Ascending aorta (tissue), 2 donors: ENCODE measurements at regions not wholly inside any gene's neighbourhood (a gene's known extent, or its start where the extent isn't known, plus 50 kb on each side); places are given as distances from the start of the nearest gene placed in this dataset.
"Not testable (repeated sequence)": the region's sequence is repeated elsewhere in the genome, so short reads cannot be mapped to it uniquely, and the experiment has no call there.

ENCODE experiments used
- DNase-seq, 2 donors: peaks; one replicate each; pipeline ENCODE4 v3.0.0-alpha.2; 2019; ENCODE audit warnings: low spot score in 2 of 2
- H3K27ac ChIP-seq, 2 donors: fragments of 200-600 bp; sonication (generic); one replicate each; pipeline ENCODE4 v1.5.1; 2016 to 2017; ENCODE audit warnings: mild to moderate bottlenecking in 1 of 2
- H3K27me3 ChIP-seq: fragments of 200-600 bp; sonication (generic); one replicate; pipeline ENCODE4 v1.5.1; 2017
- H3K36me3 ChIP-seq, 2 donors: fragments of 200-600 bp; sonication (generic); one replicate each; pipeline ENCODE4 v1.5.1; 2016
- H3K4me1 ChIP-seq, 2 donors: fragments of 200-600 bp; sonication (generic); one replicate each; pipeline ENCODE4 v1.5.1; 2016 to 2017; ENCODE audit warnings: mild to moderate bottlenecking in 1 of 2
- H3K4me3 ChIP-seq, 2 donors: fragments of 200-600 bp; sonication (generic); one replicate each; pipeline ENCODE4 v1.5.1; 2016 to 2017; ENCODE audit warnings: mild to moderate bottlenecking in 1 of 2
- H3K9me3 ChIP-seq, 2 donors: fragments of 200-600 bp; sonication (generic); one replicate each; pipeline ENCODE4 v1.5.1; 2016
- intact Hi-C: fragments of 100-400 bp; cut with DNase I; formaldehyde crosslinking; loops from one replicate; pipeline ENCODE4 v1.15.1; 2023
- TF ChIP-seq, protein P1 (sequence below), 3 experiments: fragments of 200-600 bp in 2 of 3; fragments of 450-650 bp in 1 of 3; sonication (generic) in 2 of 3; IDR thresholded peaks; one replicate each; pipeline ENCODE4 v1.5.1; 2016 to 2019; ENCODE audit warnings: antibody characterized with exemption in 3 of 3, mild to moderate bottlenecking in 1 of 3, moderate library complexity in 1 of 3

DNA sequence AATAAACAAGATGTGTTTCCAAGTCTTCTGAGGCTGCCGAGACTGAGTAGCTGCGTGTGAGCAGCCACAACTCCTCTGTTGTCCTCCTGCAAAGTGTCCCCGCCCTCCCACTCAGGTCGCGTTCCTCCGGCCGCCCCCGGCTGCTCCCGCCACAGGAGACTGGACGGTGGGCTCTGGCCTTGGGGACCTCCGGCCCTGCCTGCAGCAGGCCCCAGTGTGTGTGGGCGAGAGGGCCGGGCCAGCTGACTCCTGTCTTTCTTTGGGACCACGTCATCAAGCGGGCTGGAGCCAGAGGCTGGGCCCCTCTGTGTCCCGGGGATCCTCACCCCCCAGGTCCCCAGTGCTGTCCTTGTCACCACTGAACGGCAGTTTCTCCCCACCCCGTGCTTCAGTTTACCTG lies 175.3 kb downstream of the NPIPB11 start:
- TF ChIP-seq, protein P1, sequence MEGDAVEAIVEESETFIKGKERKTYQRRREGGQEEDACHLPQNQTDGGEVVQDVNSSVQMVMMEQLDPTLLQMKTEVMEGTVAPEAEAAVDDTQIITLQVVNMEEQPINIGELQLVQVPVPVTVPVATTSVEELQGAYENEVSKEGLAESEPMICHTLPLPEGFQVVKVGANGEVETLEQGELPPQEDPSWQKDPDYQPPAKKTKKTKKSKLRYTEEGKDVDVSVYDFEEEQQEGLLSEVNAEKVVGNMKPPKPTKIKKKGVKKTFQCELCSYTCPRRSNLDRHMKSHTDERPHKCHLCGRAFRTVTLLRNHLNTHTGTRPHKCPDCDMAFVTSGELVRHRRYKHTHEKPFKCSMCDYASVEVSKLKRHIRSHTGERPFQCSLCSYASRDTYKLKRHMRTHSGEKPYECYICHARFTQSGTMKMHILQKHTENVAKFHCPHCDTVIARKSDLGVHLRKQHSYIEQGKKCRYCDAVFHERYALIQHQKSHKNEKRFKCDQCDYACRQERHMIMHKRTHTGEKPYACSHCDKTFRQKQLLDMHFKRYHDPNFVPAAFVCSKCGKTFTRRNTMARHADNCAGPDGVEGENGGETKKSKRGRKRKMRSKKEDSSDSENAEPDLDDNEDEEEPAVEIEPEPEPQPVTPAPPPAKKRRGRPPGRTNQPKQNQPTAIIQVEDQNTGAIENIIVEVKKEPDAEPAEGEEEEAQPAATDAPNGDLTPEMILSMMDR (IDR thresholded peaks at IDR 0.05): no peak

DNA sequence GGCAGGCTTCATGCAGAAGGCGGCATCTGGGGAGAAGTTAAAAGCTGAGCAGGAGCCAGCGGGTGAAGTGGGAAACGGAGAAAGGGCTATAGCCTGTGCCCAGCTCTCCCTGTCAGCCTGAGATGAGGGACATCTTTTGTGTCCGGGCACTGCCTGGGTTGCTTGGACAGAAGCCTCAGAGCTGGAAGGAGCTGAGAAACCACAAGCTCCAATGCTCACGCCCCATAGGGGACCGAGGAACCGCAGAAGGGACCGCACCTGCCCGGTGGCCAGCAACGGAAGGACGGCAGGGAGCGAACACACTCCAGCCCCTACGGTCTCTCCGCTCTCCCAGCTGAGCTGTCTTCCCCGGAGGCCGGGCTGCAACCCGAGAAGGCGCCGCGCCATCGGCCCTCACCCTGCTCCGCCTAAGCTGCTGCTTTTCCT lies 175.8 kb downstream of the NPIPB11 start:
- H3K27ac ChIP-seq: no peak overlapping the region
- intact Hi-C loops: no loop called here
- no peak overlapping the region for H3K4me3 ChIP-seq
- no peaks in the 10 kb centered on the region for H3K36me3 ChIP-seq
- TF ChIP-seq, protein P1 (IDR thresholded peaks at IDR 0.05): no peak
- H3K4me1 ChIP-seq: no peaks in the 10 kb centered on the region
- no peaks in the 10 kb centered on the region for H3K9me3 ChIP-seq
- peak in 1 of 2 donors; percentile 61 for DNase-seq
- H3K27me3 ChIP-seq: no peaks in the 10 kb centered on the region

More for the DNA sequence above, 175.3 kb downstream of the NPIPB11 start:
- Histone ChIP-seq H3K9me3 (no peaks in the 10 kb centered on the region), H3K36me3 (no peaks in the 10 kb centered on the region), H3K4me1 (no peaks in the 10 kb centered on the region), H3K4me3 (no peak overlapping the region), H3K27ac (no peak overlapping the region), H3K27me3 (no peaks in the 10 kb centered on the region)
- intact Hi-C loops: no loop called here
- DNase-seq: peak in 1 of 2 donors; percentile 58

DNA sequence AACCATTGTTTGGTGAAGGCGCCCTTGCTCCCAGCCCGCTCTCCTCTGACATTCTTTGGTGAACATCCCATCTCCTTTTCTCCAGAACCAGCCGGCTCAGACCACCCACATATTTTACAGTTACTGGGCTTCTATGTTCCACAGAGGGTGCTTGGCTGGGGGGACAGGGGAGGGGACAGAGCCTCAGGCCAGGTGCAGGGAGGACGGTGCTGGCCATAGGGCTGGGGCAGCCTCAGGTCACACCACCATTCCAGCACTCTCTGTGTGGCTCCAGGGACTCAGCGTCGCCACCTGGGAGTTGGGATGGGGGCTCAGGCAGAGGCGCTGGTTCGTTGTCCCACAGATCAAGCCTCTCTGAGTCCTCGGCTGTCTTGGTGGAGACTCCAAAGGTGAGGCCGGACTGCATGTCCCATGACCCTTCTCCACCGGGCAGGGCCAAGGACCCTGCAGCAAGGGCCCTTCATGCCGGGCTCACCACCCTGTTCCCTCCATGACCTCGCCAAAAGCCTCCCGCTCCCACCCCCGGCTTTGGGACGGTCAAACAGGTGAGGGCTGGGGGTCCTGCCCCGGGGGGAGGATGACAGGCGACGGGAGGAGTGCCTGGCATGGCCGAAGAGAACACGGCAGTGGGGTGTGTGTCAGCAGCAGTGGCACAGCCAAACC lies 176.4 kb downstream of the NPIPB11 start:
- H3K27ac ChIP-seq, intact Hi-C loops, H3K27me3 ChIP-seq, H3K36me3 ChIP-seq, H3K4me1 ChIP-seq, H3K9me3 ChIP-seq, H3K4me3 ChIP-seq: not testable (repeated sequence)
- DNase-seq: peak in 1 of 2 donors; percentile 52

DNA sequence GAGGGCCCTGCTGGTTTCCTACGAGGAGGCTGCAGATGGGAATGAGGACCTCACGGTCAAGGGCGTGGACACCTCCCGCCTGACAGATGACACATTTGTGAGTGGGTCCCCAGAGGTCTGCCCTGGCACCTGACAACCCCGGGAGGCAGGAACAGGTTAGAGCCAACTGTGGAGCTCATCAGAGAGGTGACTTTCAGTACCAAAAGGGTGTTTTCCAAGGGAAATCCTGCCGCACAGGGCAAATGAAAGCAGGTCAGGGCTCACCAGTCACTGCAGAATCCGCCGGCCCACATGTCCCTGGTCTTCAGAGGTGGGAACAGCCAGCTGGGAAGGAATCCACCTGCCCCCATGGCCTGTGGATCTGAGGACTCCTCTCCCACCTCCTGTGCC lies 176.9 kb downstream of the NPIPB11 start:
- not testable (repeated sequence) for H3K4me1 ChIP-seq, H3K4me3 ChIP-seq, DNase-seq, H3K36me3 ChIP-seq, H3K9me3 ChIP-seq, H3K27me3 ChIP-seq, H3K27ac ChIP-seq
- intact Hi-C loops: loop anchor here (5.0 kb wide), 1 partner anchor 83 kb away; no protein-coding TSS in a partner anchor

DNA sequence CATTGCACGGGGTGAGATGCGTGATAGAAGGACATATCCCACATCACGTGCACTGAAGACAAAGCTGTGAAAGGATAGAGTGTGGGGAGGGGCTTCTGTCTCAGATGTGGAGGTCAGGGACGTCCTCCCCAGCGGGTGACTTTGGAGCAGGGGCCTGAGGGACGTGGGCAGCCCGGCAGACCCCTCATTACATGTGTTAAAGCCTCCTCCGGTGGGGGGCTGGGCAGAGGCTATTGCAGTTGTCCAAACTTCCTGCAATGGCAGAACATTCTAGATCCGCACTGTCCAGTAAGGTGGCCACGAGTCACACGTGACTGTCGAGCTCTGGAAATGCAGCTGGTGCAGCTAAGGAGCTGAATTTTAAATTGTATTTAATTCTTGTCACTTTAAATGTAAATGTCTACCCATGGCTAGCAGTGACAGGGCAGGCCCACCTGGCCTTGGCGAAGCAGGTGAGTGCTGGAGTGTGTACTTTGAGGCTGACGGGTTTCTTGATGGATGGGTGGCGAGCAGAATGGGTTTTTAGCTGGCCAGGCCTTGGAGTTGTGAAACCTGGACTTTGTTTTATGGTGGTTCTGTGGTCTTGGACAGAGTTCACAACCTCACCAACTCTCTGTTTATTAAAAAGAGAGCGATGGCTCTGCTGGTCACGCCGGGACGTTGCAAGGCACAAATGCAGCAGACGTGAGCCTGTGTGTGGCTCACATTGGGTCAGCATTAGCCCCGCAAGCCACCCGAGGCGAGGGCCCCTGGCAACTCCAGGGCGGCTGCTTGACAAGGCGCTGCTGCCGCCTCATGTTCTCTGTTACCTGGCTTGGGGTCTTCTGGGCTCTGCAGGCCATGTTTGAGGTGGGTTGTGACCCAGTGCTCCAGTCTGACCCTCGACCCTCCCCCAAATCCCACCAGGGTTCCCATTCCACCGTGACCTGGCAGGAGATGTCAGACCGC lies 177.6 kb downstream of the NPIPB11 start:
- peak in 1 of 2 donors; percentile 54 for DNase-seq
- not testable (repeated sequence) for H3K4me1 ChIP-seq, H3K9me3 ChIP-seq, H3K27ac ChIP-seq, H3K36me3 ChIP-seq, H3K4me3 ChIP-seq, H3K27me3 ChIP-seq
- intact Hi-C loops: loop anchor here (5.0 kb wide), 1 partner anchor 83 kb away; no protein-coding TSS in a partner anchor

DNA sequence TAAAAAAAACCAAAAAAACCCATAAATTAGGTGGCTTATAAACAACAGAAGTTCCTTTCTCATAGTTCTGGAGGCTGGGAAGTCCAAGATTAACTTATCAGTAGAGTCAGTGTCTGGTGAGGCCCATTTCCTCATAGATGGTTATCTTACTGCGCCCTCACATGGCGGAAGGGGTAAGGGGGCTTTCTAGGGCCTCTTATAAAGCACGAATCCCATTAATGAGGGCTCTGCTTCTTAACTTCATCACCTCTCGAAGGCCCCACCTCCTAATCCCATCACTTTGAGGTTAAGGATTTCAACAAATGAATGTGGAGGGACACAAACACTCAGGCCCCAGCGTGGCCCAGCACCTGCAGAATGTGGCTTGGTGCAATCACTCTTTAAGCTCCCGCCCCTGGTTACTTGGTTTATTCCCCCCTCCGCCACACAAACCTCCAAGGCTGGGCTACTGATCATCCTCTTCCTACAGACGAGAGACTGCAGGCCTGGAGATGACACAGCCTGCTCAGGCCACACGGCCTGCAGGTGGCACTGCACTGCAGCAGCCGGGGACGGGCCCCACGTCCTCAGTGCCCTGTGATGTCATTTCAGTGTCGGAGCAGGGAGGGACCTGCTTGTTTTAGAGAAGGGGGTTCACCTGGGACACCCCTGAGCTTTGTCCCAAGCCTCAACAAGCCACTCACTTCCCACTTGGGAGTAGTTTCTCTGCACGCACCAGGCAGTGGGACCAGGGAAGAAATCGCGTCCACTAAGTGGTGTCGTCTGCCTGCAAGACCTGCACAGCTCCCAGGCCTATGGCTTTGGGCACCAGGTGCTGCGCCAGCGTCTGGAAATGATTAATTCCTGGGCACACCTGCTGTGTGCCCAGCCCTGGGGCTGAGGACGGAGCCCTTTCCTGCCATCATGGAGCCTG lies 178.5 kb downstream of the NPIPB11 start:
- not testable (repeated sequence) for H3K27me3 ChIP-seq, H3K4me3 ChIP-seq, H3K9me3 ChIP-seq, H3K27ac ChIP-seq, H3K36me3 ChIP-seq, H3K4me1 ChIP-seq
- TF ChIP-seq, protein P1 (IDR thresholded peaks at IDR 0.05): peak; percentile 19 to 65 (median 49)
- peak in 1 of 2 donors; percentile 72 for DNase-seq
- intact Hi-C loops: loop anchor here (5.0 kb wide), 1 partner anchor 84 kb away; no protein-coding TSS in a partner anchor
